Upper lobe of left lung (tissue), 6 donors: ENCODE measurements at regions not wholly inside any gene's neighbourhood (a gene's known extent, or its start where the extent isn't known, plus 50 kb on each side); places are given as distances from the start of the nearest gene placed in this dataset.

Experiments used
- ATAC-seq, 2 donors: fragments of 200-7000 bp; cut with Tn5 transposase; one replicate each; pipeline ENCODE4 v1.9.1; 2022; ENCODE audit warnings: mild to moderate bottlenecking in 2 of 2, moderate library complexity in 2 of 2; ENCODE audit not compliant: low FRiP score in 2 of 2
- DNase-seq, 2 donors: peaks; one replicate each; pipeline ENCODE4 v3.0.0-alpha.2; 2019 to 2020
- H3K27ac ChIP-seq, 4 donors: fragments of 200-600 bp; sonication (generic); one replicate each; pipeline ENCODE4 v1.5.1; 2016 to 2019
- H3K27me3 ChIP-seq, 4 donors: fragments of 200-600 bp; sonication (generic); one replicate each; pipeline ENCODE4 v1.5.1; 2017 to 2019
- H3K36me3 ChIP-seq, 4 donors: fragments of 200-600 bp; sonication (generic); one replicate each; pipeline ENCODE4 v1.5.1; 2016 to 2019
- H3K4me1 ChIP-seq, 4 donors: fragments of 200-600 bp; sonication (generic); one replicate each; pipeline ENCODE4 v1.5.1; 2018 to 2019
- H3K4me3 ChIP-seq, 4 donors: fragments of 200-600 bp; sonication (generic); one replicate each; pipeline ENCODE4 v1.5.1; 2017 to 2019; ENCODE audit warnings: mild to moderate bottlenecking in 2 of 4, moderate library complexity in 1 of 4
- H3K9me3 ChIP-seq, 4 donors: fragments of 200-600 bp; sonication (generic); one replicate each; pipeline ENCODE4 v1.5.1; 2018 to 2019
- EP300 ChIP-seq, 4 donors: sonication (generic); formaldehyde crosslinking; IDR thresholded peaks; one replicate each; pipeline ENCODE4 v1.5.1; 2017; ENCODE audit warnings: antibody characterized with exemption in 4 of 4, control low read depth in 2 of 4
- POLR2A ChIP-seq, 4 donors: fragments of 450-650 bp; IDR thresholded peaks; one replicate each; pipeline ENCODE4 v1.5.1; 2016 to 2017; ENCODE audit warnings: antibody characterized with exemption in 4 of 4, mild to moderate bottlenecking in 2 of 4
- POLR2AphosphoS5 ChIP-seq, 2 donors: sonication (generic); formaldehyde crosslinking; IDR thresholded peaks; one replicate each; pipeline ENCODE4 v1.5.1; 2017; ENCODE audit warnings: antibody characterized with exemption in 2 of 2
- WGBS, 2 donors: methylation state at CpG; one replicate each; pipeline ENCODE4 v1.1.5; 2017 to 2018; 5-methylcytosine and 5-hydroxymethylcytosine counted together
- TF ChIP-seq, protein P1 (sequence below), 6 experiments: fragments of 450-650 bp in 4 of 6; fragments of 200-600 bp in 2 of 6; sonication (generic) in 2 of 6; IDR thresholded peaks; one replicate each; pipeline ENCODE4 v1.5.1; 2016 to 2019; ENCODE audit warnings: antibody characterized with exemption in 6 of 6
- donor health status: DM: no; HTN: no; CAD: no; lungs with moderate emphysema.
- donor health status: DM: no; HTN: yes; CAD: no; lungs with severe emphysema.

DNA sequence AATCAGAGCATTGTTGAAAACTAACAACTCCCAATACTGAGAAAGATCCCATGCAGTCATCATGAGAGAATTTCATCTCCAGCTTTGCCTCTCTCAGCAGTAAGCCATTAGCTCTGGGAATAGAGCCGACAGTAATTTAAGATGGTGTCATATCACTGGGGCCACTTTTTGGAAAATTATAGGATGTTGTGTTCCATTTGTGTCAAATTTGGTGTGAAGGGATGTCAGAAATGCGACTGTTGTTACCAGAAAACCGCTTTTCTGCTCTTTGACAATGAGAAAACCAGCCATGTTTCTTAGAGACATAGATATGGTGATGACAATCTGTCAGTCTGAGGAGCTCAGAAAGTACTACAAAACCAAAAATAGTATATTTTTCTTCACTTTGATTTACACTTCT is 106.3 kb upstream of the KHDRBS2 start:
- WGBS, 2 donors: 61 to 78% methylated on average over 3 of the region's 3 CpGs
- no peaks in the 10 kb centered on the region for H3K27me3 ChIP-seq
- no peaks in the 10 kb centered on the region for H3K9me3 ChIP-seq
- H3K27ac ChIP-seq: no peak overlapping the region
- no peak for DNase-seq
- H3K4me3 ChIP-seq: no peak overlapping the region
- ATAC-seq: no peak
- no peaks in the 10 kb centered on the region for H3K36me3 ChIP-seq
- no peak for TF ChIP-seq POLR2AphosphoS5 (IDR thresholded peaks at IDR 0.05)
- TF ChIP-seq POLR2A (IDR thresholded peaks at IDR 0.05): no peak
- TF ChIP-seq EP300 (IDR thresholded peaks at IDR 0.05): no peak
- TF ChIP-seq, protein P1, sequence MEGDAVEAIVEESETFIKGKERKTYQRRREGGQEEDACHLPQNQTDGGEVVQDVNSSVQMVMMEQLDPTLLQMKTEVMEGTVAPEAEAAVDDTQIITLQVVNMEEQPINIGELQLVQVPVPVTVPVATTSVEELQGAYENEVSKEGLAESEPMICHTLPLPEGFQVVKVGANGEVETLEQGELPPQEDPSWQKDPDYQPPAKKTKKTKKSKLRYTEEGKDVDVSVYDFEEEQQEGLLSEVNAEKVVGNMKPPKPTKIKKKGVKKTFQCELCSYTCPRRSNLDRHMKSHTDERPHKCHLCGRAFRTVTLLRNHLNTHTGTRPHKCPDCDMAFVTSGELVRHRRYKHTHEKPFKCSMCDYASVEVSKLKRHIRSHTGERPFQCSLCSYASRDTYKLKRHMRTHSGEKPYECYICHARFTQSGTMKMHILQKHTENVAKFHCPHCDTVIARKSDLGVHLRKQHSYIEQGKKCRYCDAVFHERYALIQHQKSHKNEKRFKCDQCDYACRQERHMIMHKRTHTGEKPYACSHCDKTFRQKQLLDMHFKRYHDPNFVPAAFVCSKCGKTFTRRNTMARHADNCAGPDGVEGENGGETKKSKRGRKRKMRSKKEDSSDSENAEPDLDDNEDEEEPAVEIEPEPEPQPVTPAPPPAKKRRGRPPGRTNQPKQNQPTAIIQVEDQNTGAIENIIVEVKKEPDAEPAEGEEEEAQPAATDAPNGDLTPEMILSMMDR (IDR thresholded peaks at IDR 0.05): no peak
- no peaks in the 10 kb centered on the region for H3K4me1 ChIP-seq

DNA sequence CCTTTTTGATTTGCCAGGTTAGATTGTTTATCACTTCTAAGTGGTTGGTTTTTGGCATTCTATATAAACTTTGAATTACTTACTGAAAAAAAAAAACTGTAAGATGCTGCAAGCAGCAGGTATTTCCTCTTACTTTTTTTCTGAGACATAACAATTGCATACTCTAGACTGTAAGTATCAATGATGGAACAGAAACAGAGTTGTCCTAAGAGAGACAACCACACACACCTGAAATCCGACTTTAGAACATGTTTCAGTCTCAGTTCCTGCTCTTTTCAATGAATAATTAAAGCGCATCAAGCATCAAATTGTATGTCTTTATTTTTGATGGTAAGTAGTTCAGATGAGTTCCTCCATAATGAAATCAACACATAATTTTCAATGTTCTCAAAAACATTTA is 105.3 kb upstream of the KHDRBS2 start:
- no peak overlapping the region for H3K4me3 ChIP-seq
- H3K9me3 ChIP-seq: no peaks in the 10 kb centered on the region
- no peaks in the 10 kb centered on the region for H3K27me3 ChIP-seq
- no peaks in the 10 kb centered on the region for H3K36me3 ChIP-seq
- no peaks in the 10 kb centered on the region for H3K4me1 ChIP-seq
- TF ChIP-seq EP300 (IDR thresholded peaks at IDR 0.05): no peak
- TF ChIP-seq POLR2A (IDR thresholded peaks at IDR 0.05): no peak
- TF ChIP-seq POLR2AphosphoS5 (IDR thresholded peaks at IDR 0.05): no peak
- TF ChIP-seq, protein P1 (IDR thresholded peaks at IDR 0.05): no peak
- 92 to 95% methylated on average over 2 of the region's 2 CpGs for WGBS, 2 donors
- no peak overlapping the region for H3K27ac ChIP-seq
- ATAC-seq (no peak), DNase-seq (no peak)

DNA sequence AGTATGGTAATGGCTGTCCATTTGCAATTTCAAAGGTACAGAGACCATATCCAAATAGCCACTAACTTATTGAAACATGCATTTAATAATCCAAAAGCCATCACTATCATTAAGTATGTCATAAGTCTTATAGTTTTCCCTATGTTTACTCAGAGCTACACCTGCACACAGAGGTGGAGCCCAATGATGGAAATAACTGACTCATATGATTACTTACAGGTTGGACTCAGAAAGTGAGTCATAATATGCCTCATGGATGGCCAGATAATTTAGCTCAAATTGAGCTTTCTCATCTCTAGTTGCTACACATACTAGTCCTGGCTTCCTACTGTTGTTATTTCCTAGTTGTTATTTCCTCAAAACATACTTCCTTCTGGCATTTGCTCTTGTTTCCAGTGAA is 104.4 kb upstream of the KHDRBS2 start:
- Histone ChIP-seq H3K27ac (no peak overlapping the region), H3K4me1 (no peaks in the 10 kb centered on the region), H3K4me3 (no peak overlapping the region), H3K9me3 (no peaks in the 10 kb centered on the region), H3K36me3 (no peaks in the 10 kb centered on the region), H3K27me3 (no peaks in the 10 kb centered on the region)
- DNase-seq (no peak), ATAC-seq (no peak)
- TF ChIP-seq POLR2AphosphoS5 (IDR thresholded peaks at IDR 0.05) (no peak), POLR2A (IDR thresholded peaks at IDR 0.05) (no peak), EP300 (IDR thresholded peaks at IDR 0.05) (no peak)
- TF ChIP-seq, protein P1 (IDR thresholded peaks at IDR 0.05): no peak

DNA sequence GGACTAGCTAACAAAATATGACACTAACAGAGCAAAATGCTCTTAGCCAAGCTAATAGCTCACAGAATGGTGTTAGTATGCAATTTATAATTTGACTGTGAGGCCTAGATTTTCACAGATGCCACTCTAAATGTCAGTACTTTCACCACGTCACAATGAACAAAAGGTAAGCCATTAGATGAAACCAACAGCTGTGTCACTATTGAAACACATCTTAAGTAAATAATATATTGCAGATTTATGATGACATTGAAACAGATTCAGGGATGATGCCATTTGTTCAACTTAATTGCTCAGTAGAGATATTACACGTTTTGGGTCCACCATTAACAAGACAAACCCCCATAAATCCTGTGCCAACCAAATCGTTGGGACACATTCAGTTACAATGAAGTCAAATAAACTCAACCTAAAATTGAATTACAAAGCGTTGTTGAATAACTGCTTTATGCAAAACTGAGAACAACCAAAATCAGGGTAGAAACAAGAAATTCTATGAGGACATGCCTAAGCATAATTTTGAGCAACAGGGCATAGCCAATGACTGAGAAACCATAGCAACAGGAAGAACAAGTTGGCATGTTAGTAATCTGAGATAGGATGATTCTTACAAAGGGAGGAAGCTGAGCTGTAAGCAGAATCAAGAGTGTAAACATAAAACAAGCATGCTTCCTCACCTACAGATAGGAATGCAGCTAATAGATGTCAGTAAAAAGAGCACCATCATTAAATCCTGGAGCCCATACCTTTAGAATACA is 85.6 kb upstream of the KHDRBS2 start:
- TF ChIP-seq EP300 (IDR thresholded peaks at IDR 0.05) (no peak), POLR2AphosphoS5 (IDR thresholded peaks at IDR 0.05) (no peak), POLR2A (IDR thresholded peaks at IDR 0.05) (no peak)
- TF ChIP-seq, protein P1 (IDR thresholded peaks at IDR 0.05): no peak
- ATAC-seq (no peak), DNase-seq (no peak)
- Histone ChIP-seq H3K36me3 (no peaks in the 10 kb centered on the region), H3K27ac (peak overlapping the region in 1 of 4 donors; percentile 0), H3K4me1 (peaks cover 0 to 5% (median 0%) of the 10 kb centered on the region in 4 donors), H3K27me3 (no peaks in the 10 kb centered on the region), H3K4me3 (no peak overlapping the region), H3K9me3 (no peaks in the 10 kb centered on the region)
- 57 to 71% methylated on average over 4 of the region's 4 CpGs for WGBS, 2 donors

DNA sequence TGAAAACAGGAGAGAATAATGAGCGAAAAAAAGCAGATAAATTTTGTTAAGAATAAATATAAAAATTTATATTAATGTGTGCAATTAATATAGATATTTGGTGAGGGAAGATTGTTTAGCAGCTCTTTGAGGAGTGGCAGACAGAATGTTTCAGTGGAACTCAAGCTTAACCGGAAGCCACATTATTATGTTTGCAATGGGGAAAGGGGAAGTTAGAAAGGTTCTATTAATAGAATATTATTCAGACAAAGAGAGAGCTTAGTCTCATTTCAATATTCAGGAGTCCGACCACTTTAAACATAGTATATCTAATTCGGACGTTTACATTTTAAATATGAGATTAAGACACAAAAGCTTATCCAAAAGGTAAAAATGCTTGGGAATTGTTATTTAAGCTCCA is 81.6 kb upstream of the KHDRBS2 start:
- WGBS, 2 donors: 37 to 39% methylated on average over 5 of the region's 5 CpGs
- Histone ChIP-seq H3K9me3 (no peaks in the 10 kb centered on the region), H3K36me3 (no peaks in the 10 kb centered on the region), H3K4me3 (no peak overlapping the region), H3K27me3 (no peaks in the 10 kb centered on the region), H3K4me1 (peaks cover 0 to 5% (median 0%) of the 10 kb centered on the region in 4 donors), H3K27ac (no peak overlapping the region)
- no peak for DNase-seq
- ATAC-seq: no peak
- TF ChIP-seq EP300 (IDR thresholded peaks at IDR 0.05): no peak
- TF ChIP-seq POLR2A (IDR thresholded peaks at IDR 0.05): no peak
- no peak for TF ChIP-seq POLR2AphosphoS5 (IDR thresholded peaks at IDR 0.05)
- TF ChIP-seq, protein P1 (IDR thresholded peaks at IDR 0.05): no peak
